Hepatocyte (in vitro differentiated cells): ENCODE measurements at regions not wholly inside any gene's neighbourhood (a gene's known extent, or its start where the extent isn't known, plus 50 kb on each side); places are given as distances from the start of the nearest gene placed in this dataset.

Source experiments
- EZH2 ChIP-seq: fragments of 200-600 bp; sonication (generic); IDR thresholded peaks from 2 replicates; pipeline ENCODE4 v1.6.1; 2016; ENCODE audit warnings: antibody characterized with exemption, mild to moderate bottlenecking, borderline replicate concordance
- EZH2phosphoT487 ChIP-seq: fragments of 200-600 bp; sonication (generic); IDR thresholded peaks from one replicate; pipeline ENCODE4 v1.6.1; 2018; ENCODE audit warnings: antibody characterized with exemption, mild to moderate bottlenecking, low read depth, moderate library complexity; ENCODE audit not compliant: unreplicated experiment, severe bottlenecking
- TF ChIP-seq, protein P1 (sequence below): fragments of 200-600 bp; sonication (generic); IDR thresholded peaks from 2 replicates; pipeline ENCODE4 v1.5.1; 2016; ENCODE audit warnings: antibody characterized with exemption, mild to moderate bottlenecking; ENCODE audit not compliant: poor library complexity

DNA sequence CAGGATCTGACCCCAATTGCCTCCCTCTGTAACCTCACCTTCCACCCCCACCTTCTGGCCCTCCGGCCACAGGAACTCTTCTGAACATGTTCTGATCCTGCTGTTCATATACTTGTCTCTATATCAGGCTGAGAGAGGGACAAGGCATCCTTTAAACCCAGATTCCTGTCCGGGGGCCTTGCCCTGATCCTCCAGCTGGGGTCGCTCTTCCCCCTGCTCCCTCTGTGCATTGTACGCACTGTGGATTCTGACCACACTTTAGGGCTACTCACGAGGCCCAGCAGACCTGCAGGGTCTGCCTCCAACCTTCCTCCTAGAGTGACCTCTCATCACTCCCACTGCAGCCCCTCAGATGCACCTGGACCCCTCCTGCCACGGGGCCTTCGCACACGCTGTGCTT, 269.3 kb downstream of the UQCRFS1 start:
- TF ChIP-seq, protein P1, sequence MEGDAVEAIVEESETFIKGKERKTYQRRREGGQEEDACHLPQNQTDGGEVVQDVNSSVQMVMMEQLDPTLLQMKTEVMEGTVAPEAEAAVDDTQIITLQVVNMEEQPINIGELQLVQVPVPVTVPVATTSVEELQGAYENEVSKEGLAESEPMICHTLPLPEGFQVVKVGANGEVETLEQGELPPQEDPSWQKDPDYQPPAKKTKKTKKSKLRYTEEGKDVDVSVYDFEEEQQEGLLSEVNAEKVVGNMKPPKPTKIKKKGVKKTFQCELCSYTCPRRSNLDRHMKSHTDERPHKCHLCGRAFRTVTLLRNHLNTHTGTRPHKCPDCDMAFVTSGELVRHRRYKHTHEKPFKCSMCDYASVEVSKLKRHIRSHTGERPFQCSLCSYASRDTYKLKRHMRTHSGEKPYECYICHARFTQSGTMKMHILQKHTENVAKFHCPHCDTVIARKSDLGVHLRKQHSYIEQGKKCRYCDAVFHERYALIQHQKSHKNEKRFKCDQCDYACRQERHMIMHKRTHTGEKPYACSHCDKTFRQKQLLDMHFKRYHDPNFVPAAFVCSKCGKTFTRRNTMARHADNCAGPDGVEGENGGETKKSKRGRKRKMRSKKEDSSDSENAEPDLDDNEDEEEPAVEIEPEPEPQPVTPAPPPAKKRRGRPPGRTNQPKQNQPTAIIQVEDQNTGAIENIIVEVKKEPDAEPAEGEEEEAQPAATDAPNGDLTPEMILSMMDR: no peak
- TF ChIP-seq EZH2: no peak
- TF ChIP-seq EZH2phosphoT487: no peak
